WTC11 (cell line): ENCODE measurements at regions not wholly inside any gene's neighbourhood (a gene's known extent, or its start where the extent isn't known, plus 50 kb on each side); places are given as distances from the start of the nearest gene placed in this dataset.

Experiments used
- CREB1 ChIP-seq: sonication (generic); formaldehyde crosslinking; IDR thresholded peaks from 2 replicates; pipeline ENCODE4 v1.8.0; 2023; ENCODE audit warnings: mild to moderate bottlenecking, missing genetic modification reagents
- CTCF ChIP-seq: fragments of 200-600 bp; IDR thresholded peaks from 2 replicates; pipeline ENCODE4 v1.8.0; 2022; ENCODE audit warnings: antibody characterized with exemption
- ETV6 ChIP-seq: sonication (generic); formaldehyde crosslinking; IDR thresholded peaks from 2 replicates; pipeline ENCODE4 v1.8.1; 2022; ENCODE audit warnings: mild to moderate bottlenecking, missing genetic modification reagents
- FOXP1 ChIP-seq: sonication (generic); formaldehyde crosslinking; IDR thresholded peaks from 2 replicates; pipeline ENCODE4 v1.8.0; 2022; ENCODE audit warnings: missing genetic modification reagents, mild to moderate bottlenecking, moderate library complexity, borderline replicate concordance
- GRHL2 ChIP-seq: fragments of 250-450 bp; sonication (Bioruptor Pico); IDR thresholded peaks from 2 replicates; pipeline ENCODE4 v1.8.0; 2022; ENCODE audit warnings: mild to moderate bottlenecking, moderate library complexity; ENCODE audit not compliant: insufficient replicate concordance, severe bottlenecking
- JUN ChIP-seq: sonication (generic); formaldehyde crosslinking; IDR thresholded peaks from 2 replicates; pipeline ENCODE4 v1.8.0; 2023; ENCODE audit warnings: mild to moderate bottlenecking, missing genetic modification reagents
- PREB ChIP-seq: sonication (generic); formaldehyde crosslinking; IDR thresholded peaks from 2 replicates; pipeline ENCODE4 v1.8.1; 2022; ENCODE audit warnings: mild to moderate bottlenecking, missing genetic modification reagents, moderate library complexity, borderline replicate concordance
- SP1 ChIP-seq: sonication (generic); formaldehyde crosslinking; conservative IDR thresholded peaks from 2 replicates; pipeline ENCODE4 v1.8.1; 2022; ENCODE audit warnings: missing genetic modification reagents
- USF1 ChIP-seq: sonication (generic); formaldehyde crosslinking; IDR thresholded peaks from 2 replicates; pipeline ENCODE4 v1.8.0; 2022; ENCODE audit warnings: mild to moderate bottlenecking, missing genetic modification reagents
- USF2 ChIP-seq: sonication (generic); formaldehyde crosslinking; IDR thresholded peaks from 2 replicates; pipeline ENCODE4 v1.8.1; 2023; ENCODE audit warnings: mild to moderate bottlenecking, missing genetic modification reagents, moderate library complexity
- ZNF219 ChIP-seq: sonication (generic); formaldehyde crosslinking; IDR thresholded peaks from 2 replicates; pipeline ENCODE4 v1.8.0; 2023; ENCODE audit warnings: missing genetic modification reagents, mild to moderate bottlenecking, borderline replicate concordance

- TF ChIP-seq CTCF (no peak), USF1 (CRISPR knock-in tag) (no peak), JUN (CRISPR knock-in tag) (no peak), SP1 (CRISPR knock-in tag) (no peak), ETV6 (CRISPR knock-in tag) (no peak), USF2 (CRISPR knock-in tag) (no peak), CREB1 (CRISPR knock-in tag) (no peak), FOXP1 (no peak), PREB (CRISPR knock-in tag) (no peak), GRHL2 (CRISPR knock-in tag) (no peak), ZNF219 (CRISPR knock-in tag) (no peak)
These were observed 239.2 kb upstream of the UMPS start for GRCh38 chr3:124491098-124491497.
